ENCODE measurements at regions not wholly inside any gene's neighbourhood (a gene's known extent, or its start where the extent isn't known, plus 50 kb on each side); places are given as distances from the start of the nearest gene placed in this dataset.

GRCh38 chr10:33975481-33975880, 641.0 kb upstream of the NRP1 start:
- Histone ChIP-seq H3K4me1 (no peaks in the 10 kb centered on the region), H3K27ac (no peak overlapping the region), H3K4me3 (no peak overlapping the region), H3K36me3 (ENCODE audit: low read depth, missing control alignments) (no peaks in the 10 kb centered on the region), H3K27me3 (no peaks in the 10 kb centered on the region), H3K9me3 (no peaks in the 10 kb centered on the region)
- DNase-seq, result no peak
- 71 to 75% methylated on average over 3 of the region's 3 CpGs for WGBS, 2 donors
- intact Hi-C loops (cut with DNase I; ENCODE audit: low total_unique reads), result no loop called here
- TF ChIP-seq CTCF (IDR thresholded peaks at IDR 0.05) (no peak), POLR2A (IDR thresholded peaks at IDR 0.05) (no peak)

GRCh38 chr10:33974976-33975478, 640.6 kb upstream of the NRP1 start:
- no peak for DNase-seq
- 66 to 72% methylated on average over 4 of the region's 4 CpGs for WGBS, 2 donors
- no peaks in the 10 kb centered on the region for H3K4me1 ChIP-seq
- H3K27me3 ChIP-seq, result no peaks in the 10 kb centered on the region
- H3K36me3 ChIP-seq (ENCODE audit: low read depth, missing control alignments), result no peaks in the 10 kb centered on the region
- H3K4me3 ChIP-seq, result no peak overlapping the region
- TF ChIP-seq POLR2A (IDR thresholded peaks at IDR 0.05) (no peak), CTCF (IDR thresholded peaks at IDR 0.05) (no peak)
- intact Hi-C loops (cut with DNase I; ENCODE audit: low total_unique reads), result no loop called here
- H3K9me3 ChIP-seq, result no peaks in the 10 kb centered on the region
- no peak overlapping the region for H3K27ac ChIP-seq

GRCh38 chr10:33968983-33969382, 634.5 kb upstream of the NRP1 start:
- 93 to 97% methylated on average over 1 of the region's 1 CpG for WGBS, 2 donors
- H3K4me3 ChIP-seq, result no peak overlapping the region
- H3K27ac ChIP-seq, result no peak overlapping the region
- intact Hi-C loops (cut with DNase I; ENCODE audit: low total_unique reads), result no loop called here
- no peak for DNase-seq
- no peaks in the 10 kb centered on the region for H3K9me3 ChIP-seq
- no peak for TF ChIP-seq POLR2A (IDR thresholded peaks at IDR 0.05)
- TF ChIP-seq CTCF (IDR thresholded peaks at IDR 0.05), result no peak
- no peaks in the 10 kb centered on the region for H3K4me1 ChIP-seq
- no peaks in the 10 kb centered on the region for H3K36me3 ChIP-seq (ENCODE audit: low read depth, missing control alignments)
- no peaks in the 10 kb centered on the region for H3K27me3 ChIP-seq

GRCh38 chr10:33967606-33968120, 633.2 kb upstream of the NRP1 start:
- WGBS, 2 donors, result 93% methylated on average over 5 of the region's 5 CpGs
- TF ChIP-seq CTCF (IDR thresholded peaks at IDR 0.05) (no peak), POLR2A (IDR thresholded peaks at IDR 0.05) (no peak)
- intact Hi-C loops (cut with DNase I; ENCODE audit: low total_unique reads), result no loop called here
- no peaks in the 10 kb centered on the region for H3K27me3 ChIP-seq
- H3K36me3 ChIP-seq (ENCODE audit: low read depth, missing control alignments), result no peaks in the 10 kb centered on the region
- no peaks in the 10 kb centered on the region for H3K4me1 ChIP-seq
- no peak overlapping the region for H3K4me3 ChIP-seq
- no peak overlapping the region for H3K27ac ChIP-seq
- H3K9me3 ChIP-seq, result no peaks in the 10 kb centered on the region
- DNase-seq, result no peak

- Histone ChIP-seq H3K36me3 (ENCODE audit: low read depth, missing control alignments) (no peaks in the 10 kb centered on the region), H3K27ac (no peak overlapping the region)
- 90 to 94% methylated on average over 4 of the region's 4 CpGs for WGBS, 2 donors
These were observed 632.5 kb upstream of the NRP1 start for GRCh38 chr10:33966946-33967345.

More at GRCh38 chr10:33966946-33967345, 632.5 kb upstream of the NRP1 start:
- H3K4me1 ChIP-seq, result no peaks in the 10 kb centered on the region
- no peak overlapping the region for H3K4me3 ChIP-seq
- H3K27me3 ChIP-seq, result no peaks in the 10 kb centered on the region
- TF ChIP-seq POLR2A (IDR thresholded peaks at IDR 0.05), result no peak
- no peak for TF ChIP-seq CTCF (IDR thresholded peaks at IDR 0.05)
- DNase-seq, result no peak
- intact Hi-C loops (cut with DNase I; ENCODE audit: low total_unique reads), result no loop called here
- H3K9me3 ChIP-seq, result no peaks in the 10 kb centered on the region
